GM21619 (cell line): ENCODE measurements at regions not wholly inside any gene's neighbourhood (a gene's known extent, or its start where the extent isn't known, plus 50 kb on each side); places are given as distances from the start of the nearest gene placed in this dataset.
"Not testable (repeated sequence)": the region's sequence is repeated elsewhere in the genome, so short reads cannot be mapped to it uniquely, and the experiment has no call there.

ENCODE experiments used
- ATAC-seq: cut with Tn5 transposase; IDR thresholded peaks from one replicate; pipeline ENCODE4 v1.9.1; 2021; ENCODE audit not compliant: unreplicated experiment

DNA sequence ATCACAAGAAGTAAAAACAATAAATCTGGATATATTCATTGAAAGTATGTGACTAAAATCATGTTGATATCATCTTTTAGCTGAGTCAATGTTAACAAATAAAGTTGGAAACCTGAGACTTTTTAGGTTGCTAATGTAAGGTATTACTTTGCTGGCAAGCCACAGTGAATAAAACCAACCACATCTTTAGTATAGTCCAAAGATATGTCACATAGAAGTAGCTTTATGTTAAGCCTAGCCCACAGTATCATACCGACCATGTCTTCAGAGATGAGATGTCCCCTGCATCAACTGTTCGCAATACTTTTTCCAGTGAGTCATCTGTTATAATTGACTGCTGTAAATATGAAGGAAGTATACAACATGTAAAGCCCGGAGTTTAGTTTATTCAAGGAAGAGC, 107.6 kb upstream of the MCHR2 start:
- ATAC-seq, result no peak

DNA sequence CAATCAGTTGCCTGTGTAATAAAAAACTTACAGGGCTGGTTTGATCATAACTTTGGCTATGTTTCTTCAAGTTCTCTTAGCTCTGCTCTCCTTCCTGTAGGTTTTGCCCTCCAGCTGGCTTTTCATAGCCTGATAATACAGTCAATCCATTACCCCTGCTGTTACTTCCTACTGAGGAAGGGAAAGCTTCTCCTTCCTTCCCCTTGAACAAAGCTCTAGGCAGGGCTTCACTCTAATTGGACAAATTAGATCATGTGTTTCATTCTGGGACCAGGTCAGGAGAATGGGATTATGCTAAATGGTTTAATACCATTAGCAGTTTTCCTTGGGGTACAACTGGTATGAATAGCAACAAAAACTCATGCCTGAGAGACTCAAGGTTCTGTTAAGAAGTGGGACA, 106.8 kb upstream of the MCHR2 start:
- no peak for ATAC-seq

DNA sequence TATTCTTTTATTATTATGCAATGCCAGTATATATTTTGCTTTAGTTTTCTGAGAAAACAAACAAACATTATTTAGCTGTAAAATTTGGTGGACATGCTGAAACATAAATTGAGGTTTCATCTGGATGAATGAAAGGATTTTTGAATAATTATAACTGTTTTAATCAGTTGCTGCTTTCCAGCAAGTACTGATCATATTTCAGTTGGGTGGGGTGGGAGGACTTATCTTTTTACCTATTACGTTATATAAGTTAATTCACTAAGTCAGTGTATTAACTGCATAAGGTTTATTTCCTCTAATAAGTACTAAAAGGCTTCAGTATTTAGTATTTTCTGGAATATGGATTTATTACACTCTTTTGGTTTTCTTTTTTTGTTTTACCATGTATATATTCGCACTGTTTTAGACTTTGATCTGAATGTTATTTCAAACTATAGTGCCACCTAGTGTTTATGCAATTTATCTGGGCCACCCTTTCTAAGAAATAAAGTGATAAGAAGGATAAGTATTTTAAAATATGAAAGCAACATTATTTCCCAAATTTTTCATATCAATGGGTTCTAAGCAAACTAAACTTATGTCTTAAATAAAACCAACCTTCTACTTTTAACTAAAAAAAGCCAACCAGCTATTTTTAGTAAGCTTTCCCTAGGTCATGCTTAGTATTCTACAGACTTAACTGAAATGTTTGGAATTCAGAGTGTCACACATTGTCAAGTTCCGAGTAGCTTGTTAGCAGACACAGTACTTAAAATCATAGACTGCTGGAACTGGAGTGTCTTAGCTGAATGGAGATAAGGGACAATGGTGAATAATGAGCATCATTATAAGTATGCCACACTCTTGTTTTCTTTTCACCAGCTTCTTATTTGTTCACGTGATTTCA, 105.4 kb upstream of the MCHR2 start:
- ATAC-seq, result no peak

DNA sequence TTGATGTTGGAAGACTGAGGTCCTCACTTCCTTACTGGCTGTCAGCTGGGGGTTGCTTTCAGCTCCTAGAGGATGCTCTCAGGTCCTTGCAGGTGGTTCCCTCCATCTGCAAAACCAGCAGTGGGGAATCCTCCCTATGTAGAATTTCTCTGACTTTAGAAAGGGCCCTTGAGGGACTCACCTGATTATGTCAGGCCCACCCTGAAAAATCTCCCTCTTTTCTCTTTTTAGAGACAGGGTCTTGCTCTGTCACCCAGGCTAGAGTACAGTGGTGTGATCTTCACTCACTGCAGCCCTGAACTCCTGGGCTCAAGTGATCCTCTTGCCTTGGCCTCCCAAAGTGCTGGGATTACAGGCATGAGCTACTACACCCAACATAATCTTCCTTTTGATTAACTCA, 102.9 kb upstream of the MCHR2 start:
- no peak for ATAC-seq

DNA sequence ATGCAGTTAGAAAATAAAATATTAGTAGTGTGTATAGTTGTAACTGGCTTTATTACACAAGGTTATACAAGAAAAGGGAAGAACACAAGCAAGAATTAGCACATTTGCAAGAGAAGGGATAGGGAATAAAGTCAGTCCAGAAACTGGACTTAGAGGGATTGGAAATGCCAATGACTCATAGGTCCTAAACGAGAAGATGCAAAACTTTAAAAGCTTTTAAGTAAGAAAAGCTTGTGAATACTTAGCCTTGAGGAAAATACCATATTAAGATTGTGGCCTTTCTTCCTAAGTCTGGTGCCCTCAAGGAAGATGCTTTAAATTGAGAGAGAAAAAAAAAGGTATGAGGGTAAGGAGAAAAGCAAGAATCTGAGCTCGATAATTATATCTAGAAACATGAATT, 102.3 kb upstream of the MCHR2 start:
- no peak for ATAC-seq

DNA sequence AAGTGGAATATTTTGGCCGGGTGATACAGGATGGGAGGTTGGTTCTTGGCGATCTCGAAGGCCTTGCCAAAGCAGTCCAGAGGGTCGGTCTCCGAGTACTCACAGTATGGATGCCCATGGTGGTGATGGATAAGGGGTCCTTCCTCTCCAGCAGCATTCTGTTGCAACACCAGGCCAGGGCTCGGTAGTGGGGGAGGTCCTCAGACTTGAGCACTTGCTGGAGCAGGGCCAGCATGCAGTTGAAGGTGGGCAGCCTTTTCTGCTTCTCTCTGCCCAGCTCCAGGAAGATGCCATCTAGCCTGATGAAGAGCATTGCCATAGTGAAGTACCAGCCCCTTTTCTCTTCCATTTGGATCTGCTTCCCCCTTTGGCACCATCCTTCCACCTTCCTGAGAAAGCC, 99.4 kb upstream of the MCHR2 start:
- ATAC-seq, result no peak

DNA sequence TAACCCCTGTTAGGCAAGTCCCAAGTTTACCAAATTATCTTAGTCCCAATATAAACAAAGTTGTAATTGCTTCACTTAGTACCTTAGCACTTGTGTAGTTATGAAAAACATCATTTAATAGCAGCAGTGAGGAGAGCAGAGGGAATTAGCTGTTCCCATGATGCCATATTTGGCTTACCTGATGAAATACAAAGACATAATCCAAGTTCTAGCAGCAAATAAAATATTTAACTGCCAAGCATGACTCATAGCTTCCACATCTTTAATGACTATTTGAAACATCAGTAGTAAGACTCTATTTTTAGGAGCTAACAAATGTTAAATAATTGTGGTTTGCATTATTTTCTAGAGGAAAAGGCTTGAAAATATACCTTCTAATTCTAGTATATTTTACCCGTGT, 94.0 kb upstream of the MCHR2 start:
- ATAC-seq, result no peak

DNA sequence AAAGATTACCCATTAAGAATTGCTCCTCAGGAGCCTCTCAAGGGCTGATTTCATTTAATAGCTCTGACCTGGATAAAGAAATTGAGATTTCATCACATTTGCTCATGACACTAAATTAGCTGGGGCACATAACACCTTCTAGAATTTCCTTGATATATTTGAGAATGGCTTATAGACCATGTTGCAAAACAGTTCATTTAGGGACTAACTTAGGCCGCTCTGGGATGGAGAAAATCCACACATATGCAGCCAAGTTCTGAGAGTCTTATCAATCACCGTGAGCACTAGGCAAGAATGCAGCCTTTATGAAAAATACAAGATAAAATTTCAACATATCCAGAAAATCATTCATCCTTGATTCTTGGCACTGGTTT, 91.0 kb upstream of the MCHR2 start:
- ATAC-seq, result no peak

DNA sequence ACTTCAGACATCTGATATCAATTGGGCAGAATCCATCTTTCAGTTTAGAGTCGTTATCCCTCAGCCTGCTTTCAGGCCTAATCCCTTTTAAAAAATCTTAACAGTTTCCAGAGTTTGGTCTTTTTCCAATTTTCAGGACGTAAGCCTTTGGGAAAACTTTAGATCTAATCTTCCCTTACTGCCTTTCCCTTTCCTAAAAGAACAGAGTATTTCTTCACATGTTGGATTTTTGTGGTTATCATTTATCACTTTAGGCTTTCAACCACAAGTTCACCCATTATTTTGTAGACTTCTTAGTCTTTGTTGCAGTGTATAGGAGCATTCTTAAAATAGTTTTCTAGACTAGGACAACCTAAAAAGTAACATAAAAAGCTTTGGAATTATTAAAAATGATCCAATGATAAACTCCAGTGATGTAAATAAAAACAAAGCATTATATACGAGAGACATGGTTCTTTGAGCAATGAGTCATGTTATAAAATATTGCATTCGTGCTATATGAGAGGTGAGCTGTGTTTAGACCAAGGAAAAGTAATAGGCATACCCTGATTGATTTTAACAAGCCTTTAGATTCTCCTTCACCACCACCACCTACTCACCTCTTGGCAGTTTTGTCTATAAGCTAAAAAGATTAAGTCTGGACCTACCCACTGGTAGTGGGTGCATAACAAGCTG, 90.4 kb upstream of the MCHR2 start:
- ATAC-seq, result no peak

DNA sequence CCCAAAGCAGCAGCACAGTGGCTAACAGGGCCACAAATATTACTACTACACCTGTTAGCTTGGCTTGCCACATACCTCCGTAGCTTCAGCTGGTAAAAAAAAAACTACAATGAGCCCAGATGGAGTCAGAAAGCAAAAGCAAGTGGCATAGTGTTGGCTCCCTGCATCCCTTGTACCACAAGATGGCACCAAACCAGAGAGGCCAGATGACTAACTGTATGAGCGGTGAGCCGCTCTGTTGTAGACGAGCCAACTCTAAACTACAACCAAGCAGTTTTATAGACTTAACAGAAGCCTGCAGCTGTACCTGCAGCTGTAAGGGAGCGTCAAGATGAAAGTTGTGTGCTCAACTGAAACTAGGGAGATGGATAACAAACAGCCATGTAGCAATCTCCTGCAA, 84.5 kb upstream of the MCHR2 start:
- ATAC-seq, result peak; percentile 60

DNA sequence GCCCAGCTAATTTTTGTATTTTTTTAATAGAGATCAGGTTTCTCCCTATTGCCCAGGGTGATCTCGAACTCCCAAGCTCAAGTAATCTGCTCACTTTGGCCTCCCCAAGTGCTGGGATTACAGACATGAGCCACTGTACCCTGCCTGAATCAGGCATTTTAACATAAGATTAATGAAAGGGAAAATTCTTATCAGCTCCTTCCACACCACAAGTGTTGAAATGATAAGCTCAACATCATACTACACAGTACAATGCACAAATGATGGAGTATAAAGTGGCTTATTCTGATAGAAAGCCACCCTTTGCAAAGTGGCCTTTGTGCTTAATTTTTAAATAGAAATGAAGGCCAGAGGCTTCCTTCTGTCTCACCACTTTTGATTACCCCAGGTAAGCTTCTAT, 71.3 kb upstream of the MCHR2 start:
- ATAC-seq, result no peak

DNA sequence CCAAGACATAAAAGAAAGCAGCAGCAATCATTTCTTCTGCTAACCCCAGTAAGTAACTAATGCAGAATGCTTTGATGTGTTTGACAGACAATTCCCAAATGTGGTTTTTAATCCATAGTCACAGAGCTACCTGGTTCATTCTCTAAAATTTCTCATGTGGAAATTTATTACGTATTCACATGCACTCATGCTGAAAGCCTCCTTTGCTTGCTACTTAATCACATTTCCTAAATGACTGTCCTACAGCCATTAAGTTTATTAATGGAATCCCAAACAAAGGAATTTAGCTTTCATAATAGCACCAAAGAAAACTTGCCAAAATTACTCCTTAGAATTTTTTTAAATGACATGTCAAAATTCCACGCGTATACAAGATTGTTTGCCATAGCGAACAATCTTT, 68.6 kb upstream of the MCHR2 start:
- no peak for ATAC-seq

DNA sequence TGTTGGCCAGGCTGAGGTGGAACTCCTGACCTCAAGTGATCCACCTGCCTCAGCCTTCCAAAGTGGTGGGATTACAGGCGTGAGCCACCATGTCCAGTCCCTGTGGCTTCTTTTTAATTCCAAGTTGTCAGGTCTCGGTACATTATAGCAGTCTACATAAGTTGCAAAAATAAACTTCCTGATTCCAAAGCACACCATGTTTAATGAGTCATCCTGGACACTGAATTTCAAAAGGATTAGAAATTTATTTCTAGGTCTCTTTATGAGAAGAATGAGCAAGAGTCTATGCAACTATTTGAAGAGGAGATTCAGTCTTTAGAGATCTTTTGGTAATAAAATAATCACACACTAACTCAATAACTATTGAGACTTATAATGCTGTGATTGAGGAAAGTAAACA, 63.9 kb upstream of the MCHR2 start:
- no peak for ATAC-seq

DNA sequence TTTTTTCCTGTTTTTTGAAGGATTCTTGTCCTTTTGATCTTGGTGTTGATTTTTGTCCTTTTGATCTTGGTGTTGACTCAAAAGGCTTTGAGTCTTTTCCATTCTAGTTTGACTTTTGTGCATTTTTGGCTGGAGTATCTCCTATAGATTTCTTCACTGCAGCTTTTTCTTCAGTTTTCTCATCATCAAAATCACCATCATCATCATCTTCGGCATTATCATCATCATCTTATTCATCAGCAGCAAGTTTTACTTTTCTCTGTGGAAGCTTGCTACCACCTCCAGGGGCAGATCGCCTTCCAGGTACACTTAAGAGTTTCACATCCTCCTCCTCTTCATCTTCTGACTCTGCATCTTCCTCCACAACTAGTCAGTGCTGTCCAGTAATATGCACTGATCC, 56.5 kb upstream of the MCHR2 start:
- no peak for ATAC-seq

DNA sequence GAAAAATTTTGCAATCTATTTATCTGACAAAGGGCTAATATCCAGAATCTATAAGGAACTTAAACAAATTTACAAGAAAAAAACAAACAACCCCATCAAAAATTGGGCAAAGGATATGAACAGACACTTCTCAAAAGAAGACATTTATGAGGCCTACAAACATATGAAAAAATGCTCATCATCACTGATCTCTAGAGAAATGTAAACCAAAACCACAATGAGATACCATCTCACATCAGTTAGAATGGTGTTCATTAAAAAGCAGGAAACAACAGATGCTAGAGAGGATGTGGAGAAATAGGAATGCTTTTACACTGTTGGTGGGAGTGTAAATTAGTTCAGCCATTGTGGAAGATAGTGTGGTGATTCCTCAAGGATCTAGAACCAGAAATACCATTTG, 49.9 kb upstream of the MCHR2 start:
- not testable (repeated sequence) for ATAC-seq
